Heart left ventricle (tissue), 16 donors: ENCODE measurements at regions not wholly inside any gene's neighbourhood (a gene's known extent, or its start where the extent isn't known, plus 50 kb on each side); places are given as distances from the start of the nearest gene placed in this dataset.

Source experiments
- ATAC-seq, 4 donors: fragments of 200-7000 bp; cut with Tn5 transposase; one replicate each; pipeline ENCODE4 v1.9.1; 2020 to 2022; ENCODE audit warnings: moderate library complexity in 4 of 4, mild to moderate bottlenecking in 3 of 4, moderate number of reproducible peaks in 1 of 4
- DNase-seq, 5 donors: peaks; one replicate each; pipeline ENCODE4 v3.0.0-alpha.2; 2020
- H3K27ac ChIP-seq, 12 donors: fragments of 200-600 bp; sonication (generic) in 4 of 12; one replicate each; pipeline versions ENCODE4 v1.5.0 to v1.8.0; 2016 to 2022; ENCODE audit warnings: mild to moderate bottlenecking in 2 of 12
- H3K27me3 ChIP-seq, 9 donors: fragments of 200-600 bp; sonication (generic) in 2 of 9; one replicate each; pipeline versions ENCODE4 v1.5.1 to v1.8.0; 2016 to 2022; ENCODE audit warnings: mild to moderate bottlenecking in 3 of 9
- H3K36me3 ChIP-seq, 9 donors: fragments of 200-600 bp; sonication (generic) in 2 of 9; one replicate each; pipeline versions ENCODE4 v1.5.0 to v1.8.0; 2018 to 2022; ENCODE audit warnings: mild to moderate bottlenecking in 2 of 9
- H3K4me1 ChIP-seq, 12 donors: fragments of 200-600 bp; sonication (generic) in 4 of 12; one replicate each; pipeline versions ENCODE4 v1.5.0 to v1.8.0; 2016 to 2022; ENCODE audit warnings: mild to moderate bottlenecking in 3 of 12
- H3K4me3 ChIP-seq, 12 donors: fragments of 200-600 bp; sonication (generic) in 4 of 12; one replicate each; pipeline versions ENCODE4 v1.5.0 to v1.8.0; 2017 to 2022; ENCODE audit warnings: mild to moderate bottlenecking in 9 of 12, moderate library complexity in 4 of 12
- H3K9me3 ChIP-seq, 12 donors: fragments of 200-600 bp; sonication (generic) in 4 of 12; one replicate each; pipeline versions ENCODE4 v1.5.0 to v1.8.0; 2016 to 2022; ENCODE audit warnings: mild to moderate bottlenecking in 1 of 12
- POLR2A ChIP-seq, 2 donors: fragments of 450-650 bp; IDR thresholded peaks; one replicate each; pipeline ENCODE4 v1.6.1; 2017; ENCODE audit warnings: antibody characterized with exemption in 2 of 2, mild to moderate bottlenecking in 2 of 2, moderate library complexity in 2 of 2
- WGBS, 4 donors: extraction: QIAGEN DNeasy Blood & Tissue Kit in 2 of 4; methylation state at CpG; one replicate each; pipeline versions ENCODE4 v1.1.5 to v1.1.7; 2013 to 2018; 5-methylcytosine and 5-hydroxymethylcytosine counted together
- intact Hi-C, 10 donors: fragments of 100-400 bp; cut with DNase I; formaldehyde crosslinking; loops; one replicate each; pipeline versions ENCODE4 v1.11.1 to v1.14.2; 2022
- TF ChIP-seq, protein P1 (sequence below), 12 donors: fragments of 200-600 bp; sonication (generic) in 4 of 12; IDR thresholded peaks; one replicate each; pipeline versions ENCODE4 v1.5.0 to v1.8.0; 2018 to 2022; ENCODE audit warnings: antibody characterized with exemption in 12 of 12, mild to moderate bottlenecking in 5 of 12
- donor health status: ischemic (EF 13 %, LVEDD 7.1; RV severe dilation, severe dysfunction).
- donor health status: healthy with polysubstance abuse.
- donor health status: DM: no; HTN: yes; CAD: no.
- donor health status: DM: no; HTN: no; CAD: no.
- donor health status: ischemic (EF 25% LVEDD 6.9; RV normal size, moderate dysfunction).
- donor health status: ischemic (EF 25% LVEDD 5.7; RV mildly dilated, moderate dysfunction).
- donor health status: healthy.
- donor health status: DM: yes; HTN: yes; CAD: no.
- donor health status: ischemic (EF 35%, LVEDD 5.7; RV mildly dilated, moderate dysfunction).
- donor health status: nonischemic (EF 11% LVEDD 7.7; RV severe dilation, severe dysfunction).
- donor health status: DM: yes; HTN: yes; CAD: no.
- donor health status: PGD.
- donor health status: ischemic (EF 29% LVEDD 5.4; RV normal size, mild dysfunction).
- donor health status: nonischemic (EF 23%, LVEDD 6.1; RV moderate dilation, normal function).

DNA sequence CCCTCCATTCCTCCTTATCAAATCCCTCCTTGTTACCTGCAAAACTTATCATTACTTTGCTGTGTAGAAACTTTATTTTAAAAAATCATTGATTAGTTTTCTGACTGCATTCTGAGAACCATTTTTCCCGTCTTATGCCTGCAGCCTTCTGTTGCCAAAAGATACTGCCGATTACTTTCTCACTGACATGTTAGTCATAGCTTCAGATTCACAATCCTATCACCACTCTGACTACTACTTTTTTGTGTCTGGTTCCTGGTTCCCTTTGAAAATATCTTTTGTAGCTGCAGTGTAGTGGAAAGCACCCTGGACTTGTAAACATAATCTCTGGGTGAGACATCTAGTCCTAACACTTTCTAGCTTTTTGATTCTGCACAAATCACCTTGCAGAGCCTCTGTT, 71.7 kb downstream of the NR2F1 start:
- H3K4me1 ChIP-seq = no peaks in the 10 kb centered on the region
- no peaks in the 10 kb centered on the region for H3K9me3 ChIP-seq
- no peak for TF ChIP-seq POLR2A (IDR thresholded peaks at IDR 0.05)
- TF ChIP-seq, protein P1, sequence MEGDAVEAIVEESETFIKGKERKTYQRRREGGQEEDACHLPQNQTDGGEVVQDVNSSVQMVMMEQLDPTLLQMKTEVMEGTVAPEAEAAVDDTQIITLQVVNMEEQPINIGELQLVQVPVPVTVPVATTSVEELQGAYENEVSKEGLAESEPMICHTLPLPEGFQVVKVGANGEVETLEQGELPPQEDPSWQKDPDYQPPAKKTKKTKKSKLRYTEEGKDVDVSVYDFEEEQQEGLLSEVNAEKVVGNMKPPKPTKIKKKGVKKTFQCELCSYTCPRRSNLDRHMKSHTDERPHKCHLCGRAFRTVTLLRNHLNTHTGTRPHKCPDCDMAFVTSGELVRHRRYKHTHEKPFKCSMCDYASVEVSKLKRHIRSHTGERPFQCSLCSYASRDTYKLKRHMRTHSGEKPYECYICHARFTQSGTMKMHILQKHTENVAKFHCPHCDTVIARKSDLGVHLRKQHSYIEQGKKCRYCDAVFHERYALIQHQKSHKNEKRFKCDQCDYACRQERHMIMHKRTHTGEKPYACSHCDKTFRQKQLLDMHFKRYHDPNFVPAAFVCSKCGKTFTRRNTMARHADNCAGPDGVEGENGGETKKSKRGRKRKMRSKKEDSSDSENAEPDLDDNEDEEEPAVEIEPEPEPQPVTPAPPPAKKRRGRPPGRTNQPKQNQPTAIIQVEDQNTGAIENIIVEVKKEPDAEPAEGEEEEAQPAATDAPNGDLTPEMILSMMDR (IDR thresholded peaks at IDR 0.05) = no peak
- H3K27ac ChIP-seq = no peak overlapping the region
- WGBS, 4 donors = 62 to 71% (median 68%) methylated on average over 2 of the region's 2 CpGs
- DNase-seq (no peak), ATAC-seq (no peak)
- no peaks in the 10 kb centered on the region for H3K36me3 ChIP-seq
- no peak overlapping the region for H3K4me3 ChIP-seq
- intact Hi-C loops = no loop called here
- no peaks in the 10 kb centered on the region for H3K27me3 ChIP-seq

DNA sequence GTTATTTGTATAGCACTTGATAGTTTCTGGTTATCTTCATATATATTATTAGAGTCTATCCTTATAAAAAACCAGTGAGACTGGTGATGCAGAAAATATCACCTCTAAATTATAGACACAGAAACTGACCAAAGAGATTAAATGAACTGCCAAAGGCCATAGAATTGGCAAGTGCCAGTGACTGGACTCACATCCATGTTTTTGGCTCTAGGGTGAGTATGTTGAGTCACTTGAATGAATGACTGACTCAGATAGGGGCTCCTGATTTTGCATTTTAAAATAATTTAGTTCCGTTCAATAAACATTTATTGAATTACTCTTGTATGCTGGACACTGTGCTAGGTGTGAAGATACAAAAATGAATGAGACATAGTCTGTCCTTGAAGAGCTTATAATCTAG, 70.7 kb downstream of the NR2F1 start:
- intact Hi-C loops = no loop called here
- ATAC-seq (no peak), DNase-seq (no peak)
- TF ChIP-seq, protein P1 (IDR thresholded peaks at IDR 0.05) = no peak
- TF ChIP-seq POLR2A (IDR thresholded peaks at IDR 0.05) = no peak
- Histone ChIP-seq H3K27me3 (no peaks in the 10 kb centered on the region), H3K4me3 (no peak overlapping the region), H3K36me3 (no peaks in the 10 kb centered on the region), H3K4me1 (no peaks in the 10 kb centered on the region), H3K9me3 (no peaks in the 10 kb centered on the region), H3K27ac (no peak overlapping the region)
- 98 to 100% (median 98%) methylated on average over 1 of the region's 1 CpG for WGBS, 4 donors

DNA sequence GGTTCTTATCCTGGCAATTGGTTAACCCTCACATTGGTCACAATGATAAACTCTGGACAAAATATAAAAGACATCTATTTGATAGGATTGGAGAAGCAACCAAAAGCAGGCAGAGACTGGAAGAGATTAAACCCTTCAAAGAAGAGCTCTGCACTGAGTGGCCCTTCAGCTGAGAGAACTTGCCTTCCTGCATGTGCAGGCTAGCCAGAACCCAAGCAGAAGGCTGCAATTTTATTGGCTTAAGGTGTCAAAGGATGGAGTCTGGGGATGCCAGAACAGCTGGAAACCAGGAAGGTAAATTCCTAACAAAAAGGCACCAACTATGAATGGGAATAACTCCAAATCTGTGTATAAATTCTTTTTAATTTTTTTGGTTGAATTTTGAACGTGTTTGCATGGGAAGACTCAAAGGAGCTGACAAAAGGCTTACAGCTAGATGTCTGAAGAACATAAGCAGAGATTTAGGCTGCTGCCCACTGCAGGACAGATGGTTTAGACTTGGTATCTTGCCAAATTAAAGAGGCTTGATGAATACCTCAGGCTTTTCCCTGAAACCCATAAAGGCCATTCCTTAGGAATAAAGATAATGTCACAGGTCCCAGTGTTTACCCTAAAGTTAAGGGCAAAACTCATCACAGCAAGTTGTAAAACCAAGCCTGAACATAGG, 66.3 kb downstream of the NR2F1 start:
- DNase-seq (no peak), ATAC-seq (no peak)
- 63 to 74% (median 67%) methylated on average over 1 of the region's 1 CpG for WGBS, 4 donors
- no peaks in the 10 kb centered on the region for H3K4me1 ChIP-seq
- H3K27me3 ChIP-seq = no peaks in the 10 kb centered on the region
- no peak for TF ChIP-seq POLR2A (IDR thresholded peaks at IDR 0.05)
- TF ChIP-seq, protein P1 (IDR thresholded peaks at IDR 0.05) = no peak
- H3K4me3 ChIP-seq = no peak overlapping the region
- no peaks in the 10 kb centered on the region for H3K36me3 ChIP-seq
- H3K9me3 ChIP-seq = no peaks in the 10 kb centered on the region
- no peak overlapping the region for H3K27ac ChIP-seq
- intact Hi-C loops = no loop called here

DNA sequence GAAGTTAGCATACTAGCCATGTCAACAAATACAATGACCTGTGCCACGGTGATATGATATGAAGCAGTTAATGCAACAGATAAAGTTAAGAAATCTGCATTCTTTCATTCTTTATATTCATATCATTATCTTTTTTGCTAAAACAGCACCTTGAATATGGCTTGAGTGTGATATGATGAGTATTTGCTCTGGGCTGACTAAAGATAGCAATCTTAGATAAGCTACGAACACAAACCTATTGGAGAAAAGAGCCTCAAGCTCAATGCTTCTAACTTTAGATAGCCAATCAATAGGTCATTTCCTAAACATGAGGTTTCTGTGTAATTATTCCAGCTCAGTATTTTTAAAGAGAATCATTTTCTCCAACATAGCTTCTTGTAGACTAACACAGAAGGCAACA, 61.7 kb downstream of the NR2F1 start:
- H3K4me3 ChIP-seq = no peak overlapping the region
- intact Hi-C loops = no loop called here
- no peaks in the 10 kb centered on the region for H3K4me1 ChIP-seq
- H3K9me3 ChIP-seq = no peaks in the 10 kb centered on the region
- TF ChIP-seq POLR2A (IDR thresholded peaks at IDR 0.05) = no peak
- TF ChIP-seq, protein P1 (IDR thresholded peaks at IDR 0.05) = no peak
- 90 to 92% (median 92%) methylated on average over 2 of the region's 2 CpGs for WGBS, 4 donors
- DNase-seq (no peak), ATAC-seq (no peak)
- H3K27me3 ChIP-seq = no peaks in the 10 kb centered on the region
- no peaks in the 10 kb centered on the region for H3K36me3 ChIP-seq
- H3K27ac ChIP-seq = no peak overlapping the region
